ENCODE measurements at regions not wholly inside any gene's neighbourhood (a gene's known extent, or its start where the extent isn't known, plus 50 kb on each side); places are given as distances from the start of the nearest gene placed in this dataset.

DNA sequence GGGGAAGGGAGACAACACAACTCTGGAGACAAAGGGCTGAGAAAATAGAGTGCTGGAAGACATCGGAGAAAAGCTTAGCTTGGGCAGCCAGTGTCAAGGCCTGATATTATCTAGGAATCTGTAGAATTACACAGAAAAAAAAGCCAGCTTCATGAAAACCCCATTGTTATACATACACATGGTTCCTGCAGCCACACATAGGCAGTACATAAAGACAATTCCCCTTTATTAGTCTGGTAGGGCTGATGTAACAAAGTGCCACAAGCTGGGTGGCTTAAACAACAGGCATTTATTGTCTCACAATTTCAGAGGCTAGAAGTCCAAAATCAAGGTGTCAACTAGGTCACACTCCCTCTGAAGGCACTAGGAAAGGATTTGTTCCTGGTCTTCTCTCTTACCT is 503.5 kb downstream of the MID1IP1 start:
- DNase-seq = no peak

- DNase-seq = no peak
These were observed 506.2 kb downstream of the MID1IP1 start for GRCh38 chrX:39307488-39307887.

DNA sequence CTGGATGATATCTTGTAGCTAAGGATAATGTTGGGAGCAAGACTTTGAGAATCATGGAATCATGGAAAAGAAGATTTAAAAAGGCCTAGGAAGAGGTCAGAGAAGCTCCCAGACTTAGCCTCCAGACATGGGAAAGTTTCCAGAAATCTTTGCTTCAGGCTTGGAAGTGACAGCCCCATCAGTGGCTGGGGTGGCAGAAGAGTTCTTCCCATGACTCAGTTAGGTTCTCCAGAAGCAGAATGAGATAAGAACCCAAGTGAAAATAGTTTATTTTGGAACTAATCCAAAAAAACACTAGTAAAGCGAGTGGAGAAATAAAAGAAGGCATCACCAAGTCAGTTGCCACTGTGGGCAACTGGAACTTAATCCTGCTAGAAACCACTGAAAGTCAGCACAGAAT is 506.9 kb downstream of the MID1IP1 start:
- no peak for DNase-seq

- no peak for DNase-seq
These were observed 507.9 kb downstream of the MID1IP1 start for GRCh38 chrX:39309018-39309635.

GRCh38 chrX:39309721-39310152 is 508.5 kb downstream of the MID1IP1 start:
- no peak for DNase-seq

DNA sequence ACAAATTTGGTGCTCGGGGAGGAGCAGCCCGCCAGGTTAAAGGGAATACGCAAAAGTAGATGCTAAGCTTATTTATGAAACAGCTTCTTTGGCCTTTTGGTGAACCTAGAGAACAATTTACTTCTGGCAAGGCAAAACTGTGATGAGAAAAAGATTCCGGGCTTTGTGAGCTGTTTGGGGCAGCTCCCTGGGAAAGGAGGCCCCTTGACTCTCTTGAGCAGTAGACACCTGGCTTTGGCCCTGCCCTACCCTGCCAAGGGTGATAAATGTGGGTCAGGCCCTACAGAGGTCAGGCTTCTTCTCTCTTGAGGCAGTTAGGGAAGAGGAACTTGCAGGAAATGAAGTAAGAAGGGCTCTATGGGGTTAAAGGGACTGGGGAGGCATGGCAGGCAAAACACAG is 509.6 kb downstream of the MID1IP1 start:
- no peak for DNase-seq

GRCh38 chrX:39311646-39312045 is 510.4 kb downstream of the MID1IP1 start:
- DNase-seq = no peak

GRCh38 chrX:39313146-39313545 is 511.9 kb downstream of the MID1IP1 start:
- DNase-seq = no peak

- no peak for DNase-seq
These were observed 517.5 kb downstream of the MID1IP1 start for GRCh38 chrX:39318506-39319343.

- DNase-seq = no peak
These were observed 518.9 kb downstream of the MID1IP1 start for GRCh38 chrX:39320165-39320564.

- no peak for DNase-seq
These were observed 521.2 kb downstream of the MID1IP1 start for GRCh38 chrX:39322496-39322895.

DNA sequence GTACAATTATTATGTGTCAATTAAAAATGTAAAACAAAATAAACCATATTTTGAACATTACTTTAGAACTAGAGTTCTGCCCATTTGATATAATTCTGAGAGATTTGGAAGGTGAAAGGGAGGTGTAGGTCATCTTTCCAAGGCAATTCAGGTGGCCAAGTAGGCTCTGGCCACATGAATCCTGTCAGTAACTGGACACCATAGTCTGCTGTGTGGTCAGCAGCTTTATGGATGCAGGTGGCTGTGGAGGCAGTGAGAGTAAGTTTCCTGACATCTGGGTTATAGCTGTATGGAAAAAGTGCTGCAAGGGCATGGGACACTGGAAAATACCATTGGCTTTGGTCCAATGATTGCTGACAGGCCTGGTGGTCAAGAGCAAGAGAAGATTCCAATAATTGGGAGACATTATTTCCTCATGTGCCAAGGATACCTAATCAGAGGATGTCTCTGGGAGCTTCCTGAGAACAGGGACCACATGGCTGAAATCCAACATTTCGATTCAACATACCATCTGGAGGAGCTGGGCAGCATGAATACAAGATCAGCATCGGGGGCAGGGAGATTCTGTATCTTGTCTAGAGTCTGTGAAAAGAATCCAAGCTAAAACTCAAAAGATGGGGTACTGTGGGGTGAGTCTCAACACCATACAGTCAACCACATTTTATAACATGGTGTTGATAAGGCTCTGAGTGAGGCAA is 523.1 kb downstream of the MID1IP1 start:
- DNase-seq = no peak

GRCh38 chrX:39327255-39327654 is 526.0 kb downstream of the MID1IP1 start:
- DNase-seq = no peak

DNA sequence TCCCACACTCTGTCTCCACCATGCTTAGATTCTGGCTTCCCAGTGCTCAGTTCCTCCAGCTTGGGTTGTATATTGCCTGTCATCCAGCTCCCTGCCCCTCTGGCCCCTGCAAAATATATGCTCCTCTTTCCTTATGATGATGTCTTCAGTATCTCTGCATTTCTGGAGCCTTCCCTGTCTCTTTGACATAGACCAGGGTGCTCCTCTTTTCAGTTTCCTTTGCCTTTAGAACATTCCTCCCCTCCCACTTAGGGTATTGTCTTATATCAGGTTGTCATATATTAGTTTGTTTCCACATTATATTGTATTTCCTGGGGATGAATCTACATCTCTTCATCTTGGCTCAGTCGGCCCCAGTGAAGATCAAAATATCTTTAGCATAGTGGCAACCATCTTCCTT is 526.4 kb downstream of the MID1IP1 start:
- no peak for DNase-seq

GRCh38 chrX:39328661-39329060 is 527.4 kb downstream of the MID1IP1 start:
- no peak for DNase-seq

DNA sequence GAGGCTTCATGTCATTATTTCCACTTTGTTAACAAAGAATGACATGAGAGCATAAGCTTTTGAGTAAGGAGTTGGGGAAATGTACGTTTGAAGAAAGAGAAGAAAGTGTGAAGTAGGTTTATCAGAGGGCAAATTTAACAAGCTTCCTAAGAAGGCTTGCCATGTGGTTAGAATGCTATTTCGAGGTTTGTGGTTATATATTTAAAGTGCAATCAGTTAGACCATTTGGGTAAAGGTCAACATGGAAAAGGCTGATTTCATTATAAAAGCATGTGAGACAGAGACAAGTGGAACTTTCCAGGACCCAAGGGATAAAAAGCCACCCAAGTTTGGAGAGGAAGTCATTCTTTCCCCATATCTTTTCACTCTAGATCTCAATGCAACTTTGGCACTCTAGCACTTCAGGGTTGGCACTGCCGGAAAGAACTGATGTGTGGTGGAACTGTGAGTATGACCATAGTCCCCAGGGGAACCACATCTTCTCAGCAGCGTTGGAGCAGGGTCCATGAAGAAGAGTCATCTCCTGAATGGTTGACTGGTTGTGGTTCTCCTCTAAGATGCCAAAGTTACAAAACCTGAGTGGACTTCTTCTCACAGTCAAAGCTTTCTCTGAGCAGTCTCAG is 529.9 kb downstream of the MID1IP1 start:
- no peak for DNase-seq

- DNase-seq = no peak
These were observed 532.2 kb downstream of the MID1IP1 start for GRCh38 chrX:39333451-39333850.

DNA sequence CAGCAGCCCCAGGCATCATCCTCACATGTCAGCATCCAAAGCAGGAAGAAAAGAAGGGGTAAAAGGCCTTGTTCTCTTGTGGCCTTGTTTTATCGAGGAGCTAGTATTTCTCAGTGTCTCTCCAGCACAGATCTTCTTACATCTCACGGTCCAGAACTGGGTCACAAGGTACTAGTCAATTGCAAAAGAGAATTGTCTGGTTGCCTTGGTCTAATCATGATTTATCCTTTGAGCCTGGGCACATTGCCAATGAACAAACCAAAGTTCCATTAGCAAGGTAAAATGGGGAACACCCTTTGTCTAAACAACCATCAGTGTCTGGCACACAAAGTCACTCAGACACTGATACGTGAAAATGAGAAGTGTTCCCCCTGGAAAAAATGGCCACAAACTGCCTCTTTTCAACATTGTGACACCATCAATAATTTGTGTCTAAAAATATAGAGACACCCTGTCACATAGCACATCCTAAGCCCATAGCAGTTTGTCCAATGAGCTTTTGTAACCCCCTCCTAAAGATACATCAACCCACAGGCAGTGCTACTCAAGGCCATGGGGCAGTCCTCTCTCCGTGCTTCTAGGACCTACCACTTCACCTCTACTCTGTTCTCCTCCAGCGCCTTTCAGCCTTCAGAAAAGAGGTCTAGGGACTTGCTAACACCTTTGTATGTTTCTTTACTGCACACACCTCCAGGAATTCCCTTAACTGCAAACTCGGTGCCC is 534.4 kb downstream of the MID1IP1 start:
- DNase-seq = no peak

GRCh38 chrX:39336671-39337311 is 535.5 kb downstream of the MID1IP1 start:
- no peak for DNase-seq

GRCh38 chrX:39337451-39337850 is 536.2 kb downstream of the MID1IP1 start:
- DNase-seq = no peak

DNA sequence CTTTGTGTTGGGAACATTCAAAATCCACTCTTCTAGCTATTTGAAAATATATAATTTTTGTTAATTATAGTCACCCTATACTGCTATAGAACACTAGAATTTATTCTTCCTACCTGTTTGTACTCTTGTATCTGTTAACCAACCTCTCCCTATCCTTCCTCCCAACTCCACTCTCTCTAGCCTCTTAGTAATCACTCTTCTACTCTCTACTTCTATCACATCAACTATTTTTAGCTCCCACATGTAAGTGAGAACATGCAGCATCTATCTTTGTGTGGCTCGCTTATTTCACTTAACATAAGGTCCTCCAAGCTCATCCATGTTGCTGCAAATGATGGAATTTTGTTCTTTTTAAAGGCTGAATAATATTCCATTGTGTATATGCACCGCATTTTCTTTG is 537.3 kb downstream of the MID1IP1 start:
- DNase-seq = no peak

- DNase-seq = no peak
These were observed 555.0 kb downstream of the MID1IP1 start for GRCh38 chrX:39356119-39356807.
